ENCODE measurements at regions not wholly inside any gene's neighbourhood (a gene's known extent, or its start where the extent isn't known, plus 50 kb on each side); places are given as distances from the start of the nearest gene placed in this dataset.

DNA sequence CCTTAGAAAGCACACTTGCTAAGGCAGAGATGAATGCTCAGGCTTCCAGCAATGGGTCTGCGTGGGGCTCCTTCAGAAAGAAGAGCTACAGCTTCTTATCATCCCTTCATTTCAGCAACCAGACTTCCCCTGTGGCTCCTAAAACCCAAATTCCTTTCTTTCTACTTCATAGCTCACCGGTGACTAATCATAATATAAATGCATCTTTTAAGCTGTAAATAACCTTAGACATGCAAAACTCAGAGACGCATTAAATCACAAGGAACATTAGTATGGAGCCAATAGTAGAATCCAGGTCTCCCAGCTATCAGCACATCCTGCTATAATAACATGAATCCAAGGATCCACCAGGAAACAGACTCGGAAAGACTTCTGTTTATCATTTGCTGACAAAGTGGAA is 375.6 kb downstream of the COG6 start:
- H3K4me3 ChIP-seq = no peak overlapping the region
- H3K4me1 ChIP-seq (ENCODE audit: low read depth) = no peaks in the 10 kb centered on the region
- ATAC-seq (no peak), DNase-seq (no peak)
- intact Hi-C loops (cut with DNase I, micrococcal nuclease) = no loop called here
- no peaks in the 10 kb centered on the region for H3K9me3 ChIP-seq
- TF ChIP-seq, protein P1, sequence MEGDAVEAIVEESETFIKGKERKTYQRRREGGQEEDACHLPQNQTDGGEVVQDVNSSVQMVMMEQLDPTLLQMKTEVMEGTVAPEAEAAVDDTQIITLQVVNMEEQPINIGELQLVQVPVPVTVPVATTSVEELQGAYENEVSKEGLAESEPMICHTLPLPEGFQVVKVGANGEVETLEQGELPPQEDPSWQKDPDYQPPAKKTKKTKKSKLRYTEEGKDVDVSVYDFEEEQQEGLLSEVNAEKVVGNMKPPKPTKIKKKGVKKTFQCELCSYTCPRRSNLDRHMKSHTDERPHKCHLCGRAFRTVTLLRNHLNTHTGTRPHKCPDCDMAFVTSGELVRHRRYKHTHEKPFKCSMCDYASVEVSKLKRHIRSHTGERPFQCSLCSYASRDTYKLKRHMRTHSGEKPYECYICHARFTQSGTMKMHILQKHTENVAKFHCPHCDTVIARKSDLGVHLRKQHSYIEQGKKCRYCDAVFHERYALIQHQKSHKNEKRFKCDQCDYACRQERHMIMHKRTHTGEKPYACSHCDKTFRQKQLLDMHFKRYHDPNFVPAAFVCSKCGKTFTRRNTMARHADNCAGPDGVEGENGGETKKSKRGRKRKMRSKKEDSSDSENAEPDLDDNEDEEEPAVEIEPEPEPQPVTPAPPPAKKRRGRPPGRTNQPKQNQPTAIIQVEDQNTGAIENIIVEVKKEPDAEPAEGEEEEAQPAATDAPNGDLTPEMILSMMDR (IDR thresholded peaks at IDR 0.05) = no peak
- H3K36me3 ChIP-seq (ENCODE audit: low read depth) = no peaks in the 10 kb centered on the region

DNA sequence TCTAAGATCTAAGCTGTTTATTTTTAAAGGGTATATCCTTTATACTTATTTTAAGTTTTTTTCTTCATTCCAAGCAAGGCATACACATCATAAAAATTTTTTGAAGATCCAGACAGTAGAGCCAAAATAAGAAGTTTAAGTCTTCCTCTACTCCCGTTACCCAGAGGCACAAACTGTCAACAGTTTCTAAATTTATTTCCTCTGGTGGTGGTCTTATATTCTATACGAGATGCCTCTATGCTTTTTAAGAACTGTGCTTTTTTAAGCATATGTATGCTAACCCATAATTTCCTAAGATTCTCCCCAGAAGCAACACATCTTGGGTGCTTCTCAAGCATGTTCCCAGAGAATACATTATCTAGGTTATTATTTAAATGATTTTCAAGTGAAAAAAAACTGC is 383.6 kb downstream of the COG6 start:
- no peaks in the 10 kb centered on the region for H3K4me1 ChIP-seq (ENCODE audit: low read depth)
- no peaks in the 10 kb centered on the region for H3K36me3 ChIP-seq (ENCODE audit: low read depth)
- no peaks in the 10 kb centered on the region for H3K9me3 ChIP-seq
- intact Hi-C loops (cut with DNase I, micrococcal nuclease) = no loop called here
- TF ChIP-seq, protein P1 (IDR thresholded peaks at IDR 0.05) = no peak
- no peak overlapping the region for H3K4me3 ChIP-seq
- ATAC-seq = no peak
- DNase-seq = no peak

DNA sequence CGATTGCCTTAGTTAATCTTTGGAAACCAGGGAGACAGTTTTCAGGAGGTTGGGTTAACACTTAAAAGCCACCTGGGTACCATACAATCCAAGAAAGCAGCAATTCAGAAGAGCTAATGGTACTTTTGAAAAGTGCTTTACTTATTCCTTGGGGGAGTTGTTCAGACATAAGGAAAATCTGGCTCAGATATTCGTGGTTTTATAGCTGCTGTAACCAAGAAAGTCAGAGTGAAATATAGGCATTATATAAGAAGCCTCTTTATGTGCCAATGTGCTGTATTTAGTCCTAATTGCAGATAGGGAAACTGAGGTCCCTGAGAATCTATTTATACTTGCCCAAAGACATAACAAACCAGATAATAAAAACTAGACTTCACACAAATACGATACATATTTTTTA is 387.5 kb downstream of the COG6 start:
- Histone ChIP-seq H3K4me3 (no peak overlapping the region), H3K4me1 (ENCODE audit: low read depth) (no peaks in the 10 kb centered on the region), H3K9me3 (no peaks in the 10 kb centered on the region), H3K36me3 (ENCODE audit: low read depth) (no peaks in the 10 kb centered on the region)
- DNase-seq (no peak), ATAC-seq (no peak)
- intact Hi-C loops (cut with DNase I, micrococcal nuclease) = no loop called here
- TF ChIP-seq, protein P1 (IDR thresholded peaks at IDR 0.05) = no peak

DNA sequence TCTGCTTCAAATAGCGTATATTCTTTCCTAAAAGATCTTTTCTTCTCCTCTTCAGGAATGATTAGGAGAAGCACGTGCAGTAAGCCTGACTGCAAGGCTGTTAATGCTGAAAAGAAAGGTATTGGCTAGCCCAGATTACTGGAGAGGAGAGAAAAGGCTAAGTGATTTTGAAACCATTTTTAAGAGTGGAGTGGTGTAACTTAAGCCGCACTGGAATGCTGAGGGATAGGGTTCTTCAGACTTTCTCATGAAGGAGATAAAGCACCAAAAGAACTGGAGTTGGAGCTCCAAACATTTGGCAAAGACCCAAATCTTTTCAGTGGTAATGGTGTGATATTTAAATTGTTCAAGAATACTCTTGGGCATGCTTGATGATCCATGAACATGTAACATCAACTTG is 388.3 kb downstream of the COG6 start:
- intact Hi-C loops (cut with DNase I, micrococcal nuclease) = no loop called here
- no peak for DNase-seq
- no peaks in the 10 kb centered on the region for H3K9me3 ChIP-seq
- no peaks in the 10 kb centered on the region for H3K4me1 ChIP-seq (ENCODE audit: low read depth)
- ATAC-seq = no peak
- no peaks in the 10 kb centered on the region for H3K36me3 ChIP-seq (ENCODE audit: low read depth)
- TF ChIP-seq, protein P1 (IDR thresholded peaks at IDR 0.05) = no peak
- H3K4me3 ChIP-seq = no peak overlapping the region

DNA sequence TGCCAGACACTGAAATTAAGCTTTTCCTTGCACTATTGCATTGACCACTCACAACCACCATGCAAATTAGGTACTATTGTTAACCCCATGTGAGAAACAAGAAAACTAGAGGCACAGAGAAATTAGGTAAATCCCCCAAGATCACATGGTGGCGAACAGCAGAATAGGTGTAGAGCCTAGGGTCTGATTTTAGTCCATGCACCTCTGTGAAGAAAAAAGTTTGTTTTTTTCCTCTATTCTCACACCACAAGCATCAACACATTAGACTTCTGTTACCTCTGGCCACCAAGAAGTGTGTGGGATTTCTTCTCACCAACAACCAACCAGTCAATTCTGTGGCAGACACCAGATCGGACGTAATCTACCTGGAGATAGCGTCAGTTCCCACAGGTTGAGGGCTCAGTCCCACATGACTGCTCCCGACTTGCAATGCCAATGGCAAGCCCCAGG is 391.9 kb downstream of the COG6 start:
- intact Hi-C loops (cut with DNase I, micrococcal nuclease) = no loop called here
- TF ChIP-seq, protein P1 (IDR thresholded peaks at IDR 0.05) = no peak
- no peak for ATAC-seq
- no peak for DNase-seq
- no peaks in the 10 kb centered on the region for H3K36me3 ChIP-seq (ENCODE audit: low read depth)
- H3K9me3 ChIP-seq = no peaks in the 10 kb centered on the region
- H3K4me1 ChIP-seq (ENCODE audit: low read depth) = no peaks in the 10 kb centered on the region
- H3K4me3 ChIP-seq = no peak overlapping the region

DNA sequence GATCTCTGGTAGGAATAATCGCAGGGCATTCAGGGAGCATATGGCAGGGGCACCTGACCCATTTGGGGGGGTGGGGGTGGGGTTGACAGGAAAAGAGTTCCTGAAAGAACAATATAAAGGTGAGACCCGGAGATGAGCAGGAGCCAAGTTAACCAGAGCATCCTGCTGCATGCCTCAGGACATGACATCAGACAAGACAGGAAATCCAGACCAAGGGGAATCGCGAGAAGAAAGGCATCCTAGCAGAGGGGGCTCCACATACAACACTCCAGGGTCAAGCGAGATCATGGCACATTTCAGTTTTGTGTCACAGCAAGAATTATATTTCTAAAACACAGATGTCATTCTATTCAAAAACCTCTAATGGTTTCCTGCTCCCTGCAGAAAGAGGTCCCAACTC is 393.1 kb downstream of the COG6 start:
- Histone ChIP-seq H3K4me3 (no peak overlapping the region), H3K9me3 (no peaks in the 10 kb centered on the region), H3K36me3 (ENCODE audit: low read depth) (no peaks in the 10 kb centered on the region), H3K4me1 (ENCODE audit: low read depth) (no peaks in the 10 kb centered on the region)
- intact Hi-C loops (cut with DNase I, micrococcal nuclease) = no loop called here
- DNase-seq (no peak), ATAC-seq (no peak)
- TF ChIP-seq, protein P1 (IDR thresholded peaks at IDR 0.05) = no peak

Data from mucosa of descending colon (tissue), 3 donors.